IMR-90 (cell line): ENCODE measurements at regions not wholly inside any gene's neighbourhood (a gene's known extent, or its start where the extent isn't known, plus 50 kb on each side); places are given as distances from the start of the nearest gene placed in this dataset.

Experiments used
- ATAC-seq: fragments of 200-7000 bp; cut with Tn5 transposase; 2 replicates; pipeline ENCODE4 v1.9.1; 2020; ENCODE audit warnings: low read depth, mild to moderate bottlenecking, moderate library complexity
- BruUV-seq: library from RNA; stranded (reverse); fragments of 400-500 nt; replicated peaks from 2 replicates; lab custom pipeline; 2021; lab: Mats Ljungman, UMichigan
- CTCF ChIA-PET: fragments of 300-600 bp; formaldehyde crosslinking; extraction: SDS; loops from one replicate; lab custom pipeline; 2021; ENCODE audit warnings: antibody characterized with exemption; lab: Yijun Ruan, JAX
- POLR2A ChIA-PET: fragments of 300-600 bp; sonication (Branson Sonifier 250); formaldehyde crosslinking; loops from one replicate; lab custom pipeline; 2022; ENCODE audit warnings: antibody characterized with exemption; ENCODE audit not compliant: unreplicated experiment; lab: Charles Lee
- DNase-seq: peaks from one replicate; pipeline ENCODE4 v3.0.0; 2013
- H2AFZ ChIP-seq: replicated peaks from 2 replicates; pipeline ENCODE3; 2013; ENCODE audit warnings: low read length, mild to moderate bottlenecking; ENCODE audit not compliant: poor library complexity
- H2AK5ac ChIP-seq: 2 replicates; pipeline ENCODE4 v1.6.1; 2013; ENCODE audit warnings: low read depth, low read length, inconsistent platforms
- H2AK9ac ChIP-seq: replicated peaks from 2 replicates; pipeline ENCODE3; 2013; ENCODE audit warnings: mild to moderate bottlenecking, low read depth, low read length, moderate library complexity; ENCODE audit not compliant: poor library complexity
- H2BK120ac ChIP-seq: 2 replicates; pipeline ENCODE4 v1.6.1; 2013; ENCODE audit warnings: low read depth, low read length, inconsistent platforms
- H2BK15ac ChIP-seq: 3 replicates; pipeline ENCODE4 v1.6.1; 2013; ENCODE audit warnings: low read depth, low read length, inconsistent platforms
- H2BK20ac ChIP-seq: 2 replicates; pipeline ENCODE4 v1.6.1; 2013; ENCODE audit warnings: low read depth, mild to moderate bottlenecking, inconsistent platforms, low read length, moderate library complexity
- H2BK5ac ChIP-seq: 2 replicates; pipeline ENCODE4 v1.6.1; 2013; ENCODE audit warnings: mild to moderate bottlenecking, low read depth, low read length, inconsistent platforms; ENCODE audit not compliant: poor library complexity, severe bottlenecking
- H3K14ac ChIP-seq: replicated peaks from 2 replicates; pipeline ENCODE4 v1.6.1; 2013; ENCODE audit warnings: low read depth, low read length, inconsistent platforms
- H3K18ac ChIP-seq: 2 replicates; pipeline ENCODE4 v1.6.1; 2013; ENCODE audit warnings: low read depth, low read length, control low read depth
- H3K23ac ChIP-seq: 2 replicates; pipeline ENCODE4 v1.6.1; 2013; ENCODE audit warnings: low read depth, low read length, inconsistent platforms
- H3K27ac ChIP-seq: 2 replicates; pipeline ENCODE4 v1.5.1; 2013; ENCODE audit warnings: mild to moderate bottlenecking, control low read depth, low read length; ENCODE audit not compliant: insufficient read depth
- H3K27me3 ChIP-seq: 2 replicates; pipeline ENCODE4 v1.6.1; 2013; ENCODE audit warnings: low read length; ENCODE audit not compliant: control insufficient read depth, insufficient read depth
- H3K36me3 ChIP-seq: 2 replicates; pipeline ENCODE4 v1.6.1; 2013; ENCODE audit warnings: low read length, mixed read lengths; ENCODE audit not compliant: control insufficient read depth, insufficient read depth
- H3K4ac ChIP-seq: 2 replicates; pipeline ENCODE4 v1.6.1; 2013; ENCODE audit warnings: low read depth, low read length, inconsistent platforms
- H3K4me1 ChIP-seq: 2 replicates; pipeline ENCODE4 v1.6.1; 2013; ENCODE audit warnings: low read length, mixed read lengths; ENCODE audit not compliant: control insufficient read depth, insufficient read depth
- H3K4me2 ChIP-seq: 2 replicates; pipeline ENCODE4 v1.6.1; 2013; ENCODE audit warnings: low read depth, mild to moderate bottlenecking, control low read depth, low read length, moderate library complexity
- H3K4me3 ChIP-seq: 2 replicates; pipeline ENCODE4 v1.5.1; 2013; ENCODE audit warnings: low read depth, mild to moderate bottlenecking, control low read depth, low read length, moderate library complexity; ENCODE audit not compliant: insufficient read depth
- H3K56ac ChIP-seq: 2 replicates; pipeline ENCODE4 v1.6.1; 2013; ENCODE audit warnings: low read length, inconsistent platforms; ENCODE audit not compliant: insufficient read depth; ENCODE audit errors: extremely low read depth
- H3K79me1 ChIP-seq, 2 experiments: 2 replicates each; pipeline ENCODE4 v1.6.1; 2013; ENCODE audit warnings: low read length in 2 of 2, inconsistent platforms in 1 of 2, low read depth in 1 of 2
- H3K9ac ChIP-seq: 2 replicates; pipeline ENCODE4 v1.6.1; 2013; ENCODE audit warnings: low read depth, low read length, control low read depth
- H3K9me1 ChIP-seq: 2 replicates; pipeline ENCODE4 v1.6.1; 2013; ENCODE audit warnings: low read length, inconsistent platforms; ENCODE audit not compliant: insufficient read depth
- H3K9me3 ChIP-seq: 2 replicates; pipeline ENCODE4 v1.6.1; 2013; ENCODE audit warnings: low read length; ENCODE audit not compliant: control insufficient read depth, insufficient read depth
- H4K20me1 ChIP-seq: 2 replicates; pipeline ENCODE4 v1.6.1; 2013; ENCODE audit warnings: low read length, inconsistent platforms; ENCODE audit not compliant: insufficient read depth
- H4K5ac ChIP-seq: 2 replicates; pipeline ENCODE4 v1.6.1; 2013; ENCODE audit warnings: mild to moderate bottlenecking, low read depth, low read length, control low read depth
- H4K8ac ChIP-seq, 2 experiments: 2 replicates each; pipeline ENCODE4 v1.6.1; 2013; ENCODE audit warnings: low read depth in 2 of 2, low read length in 2 of 2, control low read depth in 1 of 2, inconsistent platforms in 1 of 2
- H4K91ac ChIP-seq: 2 replicates; pipeline ENCODE4 v1.6.1; 2013; ENCODE audit warnings: low read depth, low read length, inconsistent platforms; ENCODE audit not compliant: insufficient read depth
- BHLHE40 ChIP-seq: fragments of 150-350 bp; IDR thresholded peaks from 2 replicates; pipeline ENCODE4 v1.6.1; 2016; ENCODE audit warnings: mild to moderate bottlenecking, low read depth, low read length
- CTCF ChIP-seq: conservative IDR thresholded peaks from 2 replicates; pipeline ENCODE4 v1.5.1; 2012; ENCODE audit warnings: mild to moderate bottlenecking, low read depth, low read length, improper control_type of control experiment
- ELK1 ChIP-seq: fragments of 150-350 bp; IDR thresholded peaks from 2 replicates; pipeline ENCODE4 v1.6.1; 2016; ENCODE audit warnings: low read depth, mild to moderate bottlenecking, low read length, moderate library complexity, borderline replicate concordance
- FOS ChIP-seq: fragments of 150-350 bp; IDR thresholded peaks from 2 replicates; pipeline ENCODE4 v1.6.1; 2016; ENCODE audit warnings: low read depth, low read length
- MAFK ChIP-seq: IDR thresholded peaks from 2 replicates; pipeline ENCODE4 v1.6.1; 2012; ENCODE audit warnings: low read depth, low read length, improper control_type of control experiment
- MAZ ChIP-seq: IDR thresholded peaks from 2 replicates; pipeline ENCODE4 v1.6.1; 2012; ENCODE audit warnings: low read depth, mild to moderate bottlenecking, low read length, improper control_type of control experiment, moderate library complexity, borderline replicate concordance
- MXI1 ChIP-seq: IDR thresholded peaks from 2 replicates; pipeline ENCODE4 v1.6.1; 2012; ENCODE audit warnings: low read depth, mild to moderate bottlenecking, low read length, moderate library complexity, borderline replicate concordance
- NFE2L2 ChIP-seq: fragments of 150-350 bp; IDR thresholded peaks from 2 replicates; pipeline ENCODE4 v1.6.1; 2016; ENCODE audit warnings: low read depth, mild to moderate bottlenecking, low read length
- POLR2A ChIP-seq: IDR thresholded peaks from 2 replicates; pipeline ENCODE4 v1.6.1; 2012; ENCODE audit warnings: mild to moderate bottlenecking, low read depth, low read length
- RAD21 ChIP-seq: IDR thresholded peaks from 2 replicates; pipeline ENCODE4 v1.6.1; 2012; ENCODE audit warnings: low read length, improper control_type of control experiment
- RCOR1 ChIP-seq: IDR thresholded peaks from 2 replicates; pipeline ENCODE4 v1.6.1; 2012; ENCODE audit warnings: mild to moderate bottlenecking, low read length, improper control_type of control experiment; ENCODE audit not compliant: insufficient replicate concordance
- RFX5 ChIP-seq: IDR thresholded peaks from 2 replicates; pipeline ENCODE4 v1.8.0; 2012; ENCODE audit warnings: low read depth, mild to moderate bottlenecking, low read length, moderate library complexity
- SMC3 ChIP-seq: fragments of 150-350 bp; IDR thresholded peaks from 2 replicates; pipeline ENCODE4 v1.6.1; 2016; ENCODE audit warnings: low read depth, mild to moderate bottlenecking, antibody characterized with exemption, low read length, moderate library complexity
- USF2 ChIP-seq: fragments of 150-350 bp; IDR thresholded peaks from 2 replicates; pipeline ENCODE4 v1.6.1; 2017; ENCODE audit warnings: mild to moderate bottlenecking, antibody characterized with exemption, low read length, low read depth
- dilution Hi-C: fragments of 300-500 bp; cut with HindIII; formaldehyde crosslinking; loops from one replicate; pipeline ENCODE4 v1.14.3; 2018; ENCODE audit warnings: low sequenced_read_pairs; ENCODE audit not compliant: unreplicated experiment
- in situ Hi-C: fragments of 300-500 bp; cut with MboI; formaldehyde crosslinking; loops from 3 replicates; pipeline ENCODE4 v1.14.3; 2019; ENCODE audit warnings: low sequenced_read_pairs, inconsistent platforms, mixed read lengths
- intact Hi-C: fragments of 100-400 bp; cut with micrococcal nuclease; formaldehyde crosslinking; loops from 2 replicates; pipeline ENCODE4 v1.10.0; 2022

GRCh38 chr6:90393232-90393884 lies 96.7 kb upstream of the BACH2 start (continued):
- TF ChIP-seq POLR2A: no peak

- Histone ChIP-seq H3K36me3 (no peaks in the 10 kb centered on the region), H2BK20ac (no peak overlapping the region), H4K91ac (no peak overlapping the region), H3K9me1 (no peaks in the 10 kb centered on the region), H3K9ac (no peak overlapping the region), H3K4me2 (no peak overlapping the region), H4K5ac (no peak overlapping the region), H3K56ac (no peak overlapping the region), H4K20me1 (no peaks in the 10 kb centered on the region), H3K4ac (no peak overlapping the region), H3K27ac (no peak overlapping the region), H2AK9ac (no peak overlapping the region), H3K23ac (no peak overlapping the region), H3K14ac (no peak overlapping the region), H2AK5ac (no peak overlapping the region), H2BK120ac (no peak overlapping the region), H3K4me3 (no peak overlapping the region), H3K9me3 (no peaks in the 10 kb centered on the region), H3K79me1 (no peaks in the 10 kb centered on the region), H3K27me3 (peaks cover 10% of the 10 kb centered on the region), H3K18ac (no peak overlapping the region), H2BK5ac (no peak overlapping the region), H3K4me1 (peaks cover 2% of the 10 kb centered on the region; the same call in 1 of the 2 replicates), H4K8ac (no peak overlapping the region), H2BK15ac (no peak overlapping the region), H2AFZ (no peak overlapping the region)
- in situ Hi-C loops (no loop called here), dilution Hi-C loops (no loop called here), intact Hi-C loops (loop anchor here (5.0 kb wide), 1 partner anchor 293 kb away; no protein-coding TSS in a partner anchor)
- ChIA-PET CTCF (no interaction called here), POLR2A (no interaction called here)
- DNase-seq (no peak), ATAC-seq (no peak)
- BruUV-seq: no TSS peak
- TF ChIP-seq NFE2L2 (no peak), MAZ (no peak), FOS (no peak), SMC3 (no peak), MXI1 (no peak), RFX5 (no peak), CTCF (no peak), RCOR1 (no peak), USF2 (no peak), BHLHE40 (no peak), POLR2A (no peak), MAFK (no peak), RAD21 (no peak), ELK1 (no peak)
Observed at GRCh38 chr6:90390379-90390778, 93.7 kb upstream of the BACH2 start.
